ENCODE measurements at regions not wholly inside any gene's neighbourhood (a gene's known extent, or its start where the extent isn't known, plus 50 kb on each side); places are given as distances from the start of the nearest gene placed in this dataset.

GRCh38 chr6:33967966-33968724 is 164.3 kb upstream of the MLN start:
- DNase-seq (ENCODE audit: low spot score in 2 of 2, unreplicated experiment in 2 of 2): no peak
- Mint-ChIP-seq H3K27me3 (ENCODE audit: low read depth) (peaks cover 49% of the 10 kb centered on the region), H3K9me3 (peaks cover 16% of the 10 kb centered on the region), H3K36me3 (no peaks in the 10 kb centered on the region), H3K4me1 (peaks cover 10% of the 10 kb centered on the region), H3K27ac (no peak overlapping the region), H3K4me3 (no peak overlapping the region)
- TF ChIP-seq CTCF (IDR thresholded peaks at IDR 0.05; ENCODE audit: unreplicated experiment): no peak

GRCh38 chr6:33967265-33967767 is 163.5 kb upstream of the MLN start:
- H3K9me3 Mint-ChIP-seq: peaks cover 16% of the 10 kb centered on the region
- peaks cover 46% of the 10 kb centered on the region for H3K27me3 Mint-ChIP-seq (ENCODE audit: low read depth)
- H3K36me3 Mint-ChIP-seq: no peaks in the 10 kb centered on the region
- peaks cover 10% of the 10 kb centered on the region for H3K4me1 Mint-ChIP-seq
- no peak for TF ChIP-seq CTCF (IDR thresholded peaks at IDR 0.05; ENCODE audit: unreplicated experiment)
- no peak overlapping the region for H3K27ac Mint-ChIP-seq
- DNase-seq (ENCODE audit: low spot score in 2 of 2, unreplicated experiment in 2 of 2): no peak
- no peak overlapping the region for H3K4me3 Mint-ChIP-seq

- Mint-ChIP-seq H3K4me1 (peaks cover 10% of the 10 kb centered on the region), H3K4me3 (no peak overlapping the region), H3K27me3 (ENCODE audit: low read depth) (peaks cover 41% of the 10 kb centered on the region), H3K36me3 (no peaks in the 10 kb centered on the region), H3K27ac (no peak overlapping the region), H3K9me3 (peaks cover 10% of the 10 kb centered on the region)
- DNase-seq (ENCODE audit: low spot score in 2 of 2, unreplicated experiment in 2 of 2): no peak
- TF ChIP-seq CTCF (IDR thresholded peaks at IDR 0.05; ENCODE audit: unreplicated experiment): no peak
These were observed 162.7 kb upstream of the MLN start for GRCh38 chr6:33966536-33966935.

- no peak for DNase-seq (ENCODE audit: low spot score in 2 of 2, unreplicated experiment in 2 of 2)
- Mint-ChIP-seq H3K4me1 (peaks cover 10% of the 10 kb centered on the region), H3K36me3 (no peaks in the 10 kb centered on the region), H3K4me3 (no peak overlapping the region), H3K27me3 (ENCODE audit: low read depth) (peaks cover 35% of the 10 kb centered on the region), H3K27ac (no peak overlapping the region), H3K9me3 (peaks cover 5% of the 10 kb centered on the region)
- TF ChIP-seq CTCF (IDR thresholded peaks at IDR 0.05; ENCODE audit: unreplicated experiment): no peak
These were observed 162.0 kb upstream of the MLN start for GRCh38 chr6:33965766-33966165.

GRCh38 chr6:33964387-33964786 is 160.6 kb upstream of the MLN start:
- no peak for TF ChIP-seq CTCF (IDR thresholded peaks at IDR 0.05; ENCODE audit: unreplicated experiment)
- H3K4me1 Mint-ChIP-seq: peaks cover 7% of the 10 kb centered on the region

More at GRCh38 chr6:33964387-33964786, 160.6 kb upstream of the MLN start:
- no peaks in the 10 kb centered on the region for H3K36me3 Mint-ChIP-seq
- DNase-seq (ENCODE audit: low spot score in 2 of 2, unreplicated experiment in 2 of 2): no peak
- peaks cover 5% of the 10 kb centered on the region for H3K9me3 Mint-ChIP-seq
- H3K27ac Mint-ChIP-seq: no peak overlapping the region
- H3K27me3 Mint-ChIP-seq (ENCODE audit: low read depth): peaks cover 24% of the 10 kb centered on the region
- H3K4me3 Mint-ChIP-seq: no peak overlapping the region
